ENCODE measurements at regions not wholly inside any gene's neighbourhood (a gene's known extent, or its start where the extent isn't known, plus 50 kb on each side); places are given as distances from the start of the nearest gene placed in this dataset.
A peak's percentile ranks its signal among the peaks of the same experiment; 100 is the strongest.

DNA sequence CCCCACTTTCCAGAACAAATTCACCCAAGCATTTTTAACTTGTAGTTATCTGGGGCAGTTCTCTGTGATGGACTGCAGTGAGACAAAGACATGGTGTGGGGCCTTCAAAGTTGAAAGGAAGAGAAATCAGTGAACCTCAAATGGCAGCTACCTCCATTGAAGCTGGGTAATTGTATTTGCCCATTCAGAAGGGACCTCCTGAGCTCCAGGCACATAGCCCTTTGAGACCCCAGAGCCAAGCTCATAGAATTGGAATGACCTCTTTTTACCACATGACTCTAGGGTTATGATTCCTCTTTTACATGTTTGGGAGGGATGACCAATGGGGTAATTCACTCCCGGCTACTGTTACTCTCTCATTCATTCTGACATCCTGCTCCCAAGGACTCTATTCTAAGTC lies 368.4 kb upstream of the ITGA1 start:
- no peak for DNase-seq

DNA sequence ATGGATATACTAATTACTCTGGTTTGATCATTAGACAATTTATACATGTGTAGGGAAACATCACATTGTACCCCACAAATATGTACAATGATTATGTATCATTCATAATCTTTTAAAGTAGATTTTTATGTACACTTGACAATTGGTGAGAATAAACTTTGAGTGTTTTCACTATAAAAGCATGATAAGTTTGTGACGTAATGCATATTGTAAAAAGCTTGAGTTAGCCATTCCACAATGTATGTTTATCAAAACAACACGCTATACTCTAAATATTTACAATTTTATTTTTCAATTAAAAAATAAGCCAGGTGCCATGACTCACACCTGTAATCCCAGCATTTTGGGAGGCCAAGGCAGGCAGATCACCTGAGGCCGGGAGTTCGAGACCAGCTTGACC lies 360.1 kb upstream of the ITGA1 start:
- DNase-seq: no peak

DNA sequence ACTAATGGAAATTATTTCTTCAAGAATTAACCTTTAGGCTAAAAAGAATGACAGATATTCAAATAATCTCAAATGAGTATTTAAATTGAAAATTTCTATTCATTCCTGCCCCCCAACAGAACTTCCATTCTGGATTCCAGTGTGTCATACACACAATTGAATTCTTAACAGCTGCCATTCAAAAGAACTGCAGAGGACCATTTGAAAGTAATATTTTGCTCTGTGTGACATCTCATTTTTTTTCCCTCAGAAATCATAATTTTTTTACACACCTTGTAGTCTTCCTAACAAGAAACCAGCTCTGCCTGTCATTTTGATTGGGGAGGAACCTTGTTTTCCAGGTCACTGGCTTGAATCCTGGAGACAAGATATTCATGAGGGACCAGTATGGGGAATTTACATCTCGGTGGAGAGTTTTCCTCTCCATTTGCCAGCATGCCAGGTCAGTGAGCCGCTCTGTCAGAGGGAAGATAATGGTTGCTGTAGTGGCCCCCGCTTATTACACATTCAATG lies 358.7 kb upstream of the ITGA1 start:
- DNase-seq: no peak

DNA sequence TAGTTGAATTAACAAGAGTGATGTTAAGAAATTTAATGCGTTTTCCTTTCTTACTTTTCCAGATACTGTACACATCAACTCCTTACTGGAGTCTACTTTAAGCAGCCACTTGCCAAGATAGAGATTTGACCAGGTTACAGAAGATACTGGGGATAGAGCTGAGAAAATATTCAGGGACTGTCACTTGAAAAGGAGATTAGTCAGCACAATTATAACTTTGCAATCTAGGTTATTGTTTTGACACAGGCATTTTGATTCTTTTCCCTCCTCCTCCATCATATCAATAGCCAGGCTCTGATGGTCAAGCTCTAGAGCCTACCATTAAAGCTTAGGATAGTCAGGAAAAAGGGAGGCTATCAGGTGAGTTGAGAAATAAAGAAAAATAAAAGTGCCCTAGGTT lies 345.9 kb upstream of the ITGA1 start:
- DNase-seq: no peak

DNA sequence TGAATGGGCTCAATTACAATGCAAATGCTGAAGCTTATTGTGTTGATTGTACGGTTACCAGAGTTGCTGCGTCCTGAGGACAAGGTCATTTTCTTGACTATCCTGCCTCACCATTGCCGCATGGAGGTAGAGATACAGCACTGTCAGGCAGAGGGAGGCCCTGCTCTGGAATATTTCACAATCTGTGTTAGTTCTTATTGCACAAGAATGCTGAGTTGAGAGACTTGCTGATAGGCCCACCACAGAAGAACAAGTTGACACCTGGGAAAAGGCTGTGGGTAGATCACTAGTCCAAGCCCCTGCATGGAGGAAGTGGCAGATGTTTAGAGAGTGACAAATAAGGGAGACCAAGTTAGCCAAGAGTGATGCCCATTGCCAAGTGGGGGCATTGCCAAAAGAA lies 344.5 kb upstream of the ITGA1 start:
- no peak for DNase-seq

DNA sequence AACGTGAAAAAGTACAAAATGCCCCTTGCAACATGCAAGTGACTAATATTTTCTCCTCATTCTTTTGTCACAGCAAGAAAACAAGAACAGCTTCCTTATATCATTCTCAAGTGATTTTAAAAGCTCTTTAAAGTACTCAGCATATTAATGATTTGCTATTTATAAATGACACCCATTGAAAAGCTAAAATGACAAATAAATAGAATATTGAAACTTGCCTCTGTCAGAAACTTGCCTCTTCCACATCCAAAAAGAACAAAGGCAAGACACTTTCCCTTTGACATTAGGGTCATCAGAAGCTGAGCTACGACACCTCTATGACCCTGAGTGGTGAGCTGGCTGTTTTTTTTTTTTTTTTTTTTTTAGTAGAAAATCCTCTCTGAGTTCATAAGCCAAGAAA lies 339.6 kb upstream of the ITGA1 start:
- no peak for DNase-seq

DNA sequence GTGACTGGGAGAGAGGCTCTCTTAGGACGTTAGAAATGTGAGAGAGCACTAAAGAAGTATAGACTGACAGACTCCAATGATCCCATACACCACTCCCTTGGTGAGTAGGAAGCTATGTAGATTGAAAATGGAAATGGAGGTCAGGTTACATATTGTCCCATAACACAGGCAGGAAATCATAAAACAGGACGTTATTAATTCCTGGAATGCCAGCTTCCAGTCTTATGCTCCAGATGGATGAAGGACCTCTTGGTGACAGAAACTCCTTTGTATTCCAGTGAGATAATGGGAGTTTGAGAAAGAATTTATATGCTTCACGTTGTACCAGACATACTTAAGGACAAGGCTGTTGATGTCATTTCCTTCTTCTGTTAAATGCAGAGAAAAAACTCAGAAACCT lies 338.2 kb upstream of the ITGA1 start:
- no peak for DNase-seq

DNA sequence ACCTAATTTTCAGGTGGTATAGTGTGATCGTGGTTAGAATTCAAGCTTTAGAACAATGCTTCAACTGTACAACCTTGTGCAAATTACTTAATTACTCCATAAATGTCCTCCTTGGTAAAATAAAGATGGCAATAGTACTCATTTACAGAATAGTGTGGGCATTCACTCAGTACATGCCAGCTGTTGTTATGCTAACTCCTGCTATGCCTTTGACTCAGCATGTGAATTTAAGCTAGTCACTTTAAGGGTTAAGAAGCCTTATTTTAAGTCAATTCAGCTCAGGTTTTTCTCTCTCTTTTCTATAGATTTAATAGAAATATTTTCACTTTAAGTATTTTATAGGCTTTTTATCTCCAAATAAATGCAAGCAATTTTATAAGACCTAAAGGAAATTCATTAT lies 335.6 kb upstream of the ITGA1 start:
- no peak for DNase-seq

DNA sequence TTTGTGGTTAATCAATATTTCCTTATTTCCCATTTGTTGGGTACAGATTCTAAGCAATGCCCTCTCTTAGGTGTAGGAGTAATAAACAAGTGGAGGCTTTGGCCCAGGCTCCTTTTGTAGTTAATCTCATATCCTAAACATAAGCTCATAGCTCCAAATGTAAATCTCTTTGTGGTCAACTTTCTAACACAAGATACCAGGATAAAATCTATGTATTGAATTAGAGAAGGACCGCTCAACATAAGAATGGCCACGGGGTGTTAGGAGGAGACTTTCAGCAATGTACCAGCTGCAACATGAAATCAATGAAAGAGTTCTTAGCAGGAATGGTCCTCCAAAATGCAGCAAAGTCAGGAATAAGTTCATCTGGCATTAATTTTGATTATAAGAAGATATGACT lies 334.5 kb upstream of the ITGA1 start:
- no peak for DNase-seq

DNA sequence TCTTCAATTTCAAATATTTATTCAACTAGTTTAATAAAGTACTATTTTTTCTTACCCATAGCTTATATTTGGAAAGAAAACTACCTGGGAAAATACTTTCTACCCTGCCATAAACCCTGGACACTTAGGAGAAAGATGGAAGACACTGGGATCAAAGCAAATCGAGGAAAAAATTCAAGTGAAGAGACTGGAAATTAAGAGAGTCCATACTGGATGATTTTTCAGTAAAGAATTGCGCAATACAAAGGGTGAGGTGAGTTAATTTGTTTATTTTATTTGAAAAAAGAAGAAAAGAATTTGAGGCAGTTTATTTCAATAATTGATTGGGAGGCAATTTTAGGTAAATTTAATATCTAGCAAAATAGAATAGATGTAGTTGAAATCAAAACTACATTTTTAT lies 331.8 kb upstream of the ITGA1 start:
- DNase-seq: no peak

DNA sequence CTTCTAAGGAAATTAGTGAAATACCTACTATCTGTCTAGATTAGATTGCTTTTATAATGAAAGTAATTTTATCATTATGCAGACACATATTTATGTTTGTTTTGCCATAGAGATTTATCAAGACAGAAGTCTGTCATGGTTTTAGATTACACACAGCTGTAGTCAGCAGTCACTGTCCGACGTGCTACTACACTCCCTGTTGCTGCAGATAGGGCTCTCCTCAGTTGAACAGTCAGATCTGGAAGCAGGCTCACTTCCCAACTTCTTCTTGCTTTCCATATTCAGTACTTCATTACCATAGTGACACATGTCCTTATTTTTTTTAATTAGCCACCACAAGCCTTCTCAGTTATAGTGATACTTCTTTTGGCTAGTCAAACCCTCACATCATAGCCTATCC lies 329.9 kb upstream of the ITGA1 start:
- no peak for DNase-seq

DNA sequence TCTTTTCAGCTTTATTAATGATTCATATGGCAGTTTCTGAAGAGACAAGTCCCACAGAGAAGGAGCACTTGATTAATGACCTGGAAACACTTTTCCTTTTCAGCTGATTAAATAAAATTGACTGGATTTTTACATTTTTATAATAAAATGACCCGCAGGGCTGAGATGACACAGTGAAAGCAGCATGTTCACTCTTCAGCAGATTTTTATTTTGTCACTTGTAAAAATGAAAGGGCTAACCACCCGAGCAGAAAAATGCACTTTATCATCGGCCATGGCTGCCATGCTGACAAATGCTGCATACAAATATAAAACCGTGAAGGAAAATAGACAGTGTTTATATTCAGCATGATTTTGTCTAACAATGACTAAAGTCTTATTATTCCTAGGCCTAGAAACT lies 321.6 kb upstream of the ITGA1 start:
- no peak for DNase-seq

DNA sequence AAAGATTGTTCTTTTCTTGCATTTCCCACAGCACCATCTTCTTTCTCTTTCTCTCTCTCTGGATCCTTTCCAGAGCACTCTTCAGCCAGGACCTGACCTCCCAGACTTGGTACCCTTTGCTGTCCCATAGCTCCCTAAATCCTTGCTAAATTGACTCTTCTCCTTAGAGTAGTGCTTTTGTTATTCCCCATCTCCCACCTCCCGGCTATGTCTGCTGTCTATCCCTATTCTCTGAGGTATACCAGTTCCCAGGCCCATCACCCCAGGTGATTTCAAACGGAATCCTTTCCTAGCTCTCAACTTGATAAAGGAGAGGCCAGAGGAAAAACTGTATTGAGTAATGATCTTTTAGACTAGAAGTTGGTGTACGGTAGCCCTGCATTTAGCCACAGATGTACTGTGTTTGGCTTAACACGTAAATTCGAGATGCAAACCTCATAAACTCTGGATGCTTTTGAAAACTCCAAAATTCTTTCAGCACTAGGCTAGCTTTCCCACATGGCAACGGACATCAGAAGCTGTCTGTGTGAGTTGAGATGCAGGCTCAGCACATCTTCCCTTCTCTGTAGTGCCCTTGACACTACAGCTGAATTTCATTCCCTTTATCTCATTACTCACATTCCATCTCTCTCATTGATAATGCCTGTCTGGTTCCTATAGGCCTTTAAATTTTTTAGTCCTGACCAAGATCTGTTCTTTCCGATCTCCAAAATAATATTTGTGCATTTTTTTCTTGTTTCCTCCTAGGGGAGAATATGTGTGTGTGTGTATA lies 320.8 kb upstream of the ITGA1 start:
- no peak for DNase-seq

DNA sequence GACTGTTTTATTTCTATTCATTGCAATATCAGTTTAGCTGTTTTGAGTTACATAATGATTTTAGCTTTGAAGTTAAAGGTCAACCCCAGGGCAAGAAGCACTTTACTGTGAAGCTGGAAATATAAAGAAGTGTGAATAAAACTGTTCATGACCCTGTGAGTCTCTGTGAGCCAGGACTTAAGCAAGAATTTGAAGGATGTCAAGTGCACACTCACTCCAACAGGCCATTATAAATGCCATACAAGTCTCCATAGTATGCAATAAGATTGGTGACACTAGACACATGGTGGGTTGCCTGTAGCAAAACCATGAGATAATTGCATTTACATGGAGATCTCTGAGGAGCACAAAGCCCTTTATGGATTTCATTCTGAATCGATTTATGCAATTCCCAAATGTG lies 318.7 kb upstream of the ITGA1 start:
- no peak for DNase-seq

DNA sequence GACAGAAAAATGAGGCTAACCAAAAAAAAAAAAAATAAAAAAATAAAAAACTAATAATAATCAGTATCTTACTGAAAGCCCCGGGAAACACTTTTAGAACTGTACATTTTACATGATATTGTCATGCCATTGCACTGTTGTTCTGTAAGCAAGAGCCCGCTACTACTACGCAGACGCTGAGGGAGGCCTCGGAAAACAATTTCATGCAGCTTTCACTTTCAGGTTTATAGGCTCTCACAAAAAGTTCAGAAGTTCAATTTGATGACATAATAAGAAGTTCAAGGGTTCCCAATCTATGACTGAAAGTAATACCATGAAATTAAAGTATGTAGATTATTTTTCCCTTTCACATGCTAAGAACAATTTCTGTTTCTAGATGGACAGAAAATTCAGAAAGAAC lies 318.3 kb upstream of the ITGA1 start:
- peak; percentile 12 for DNase-seq

DNA sequence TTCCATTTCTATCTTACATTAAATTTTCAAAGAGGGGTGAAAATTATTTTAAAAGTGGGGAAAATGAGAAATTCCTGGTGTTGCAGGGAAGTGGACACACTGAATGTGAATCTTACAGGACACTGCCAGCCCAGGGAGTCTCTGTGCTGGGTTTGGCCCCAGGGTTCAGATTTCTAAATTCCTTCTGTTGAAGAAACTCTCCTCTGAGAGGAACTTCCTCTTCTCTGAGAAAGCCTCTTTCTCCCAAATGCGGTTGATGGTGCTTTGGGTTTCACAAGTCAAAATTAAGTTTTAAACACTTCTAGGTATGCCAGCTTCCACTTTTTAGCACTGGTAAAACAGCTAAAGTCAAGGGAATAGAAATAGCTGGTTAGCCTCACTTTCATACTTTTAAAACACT lies 317.9 kb upstream of the ITGA1 start:
- DNase-seq: no peak

DNA sequence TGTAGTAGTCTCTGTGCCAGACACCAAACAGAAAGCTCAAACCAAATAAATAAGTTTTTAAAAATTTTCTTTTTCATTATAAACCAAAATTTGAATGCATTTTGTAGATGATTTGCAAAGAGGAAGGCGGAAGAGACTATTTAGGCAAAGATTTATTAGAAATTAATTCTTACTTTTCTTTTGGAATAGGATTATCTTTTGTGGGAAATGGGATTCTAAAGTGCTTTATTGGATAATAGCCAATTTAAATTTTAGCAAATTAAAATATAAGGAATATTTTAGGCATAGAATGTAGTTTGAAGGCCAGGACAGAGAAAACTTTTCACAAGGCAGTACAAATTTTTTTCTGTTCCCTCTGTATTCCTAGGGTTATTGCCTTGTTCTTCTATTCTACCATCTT lies 311.4 kb upstream of the ITGA1 start:
- DNase-seq: no peak

DNA sequence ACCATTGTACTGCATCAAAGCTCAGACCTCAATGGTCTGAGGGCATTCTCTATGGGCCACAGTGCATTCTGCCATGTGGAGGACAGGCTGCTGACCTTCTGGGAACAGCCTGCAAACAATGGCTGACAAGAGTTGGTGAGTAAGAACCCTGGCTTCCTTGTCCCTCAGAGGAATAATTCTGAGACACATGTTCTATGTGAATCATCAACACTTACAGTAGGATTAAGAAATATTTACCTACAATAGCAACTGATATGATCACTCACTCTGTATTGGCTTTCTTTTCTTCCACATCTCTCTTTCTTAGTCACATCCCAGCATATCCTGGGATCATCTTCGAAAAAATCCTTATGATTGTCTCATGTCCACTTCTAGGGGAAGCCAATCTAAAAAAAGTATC lies 306.5 kb upstream of the ITGA1 start:
- DNase-seq: no peak

DNA sequence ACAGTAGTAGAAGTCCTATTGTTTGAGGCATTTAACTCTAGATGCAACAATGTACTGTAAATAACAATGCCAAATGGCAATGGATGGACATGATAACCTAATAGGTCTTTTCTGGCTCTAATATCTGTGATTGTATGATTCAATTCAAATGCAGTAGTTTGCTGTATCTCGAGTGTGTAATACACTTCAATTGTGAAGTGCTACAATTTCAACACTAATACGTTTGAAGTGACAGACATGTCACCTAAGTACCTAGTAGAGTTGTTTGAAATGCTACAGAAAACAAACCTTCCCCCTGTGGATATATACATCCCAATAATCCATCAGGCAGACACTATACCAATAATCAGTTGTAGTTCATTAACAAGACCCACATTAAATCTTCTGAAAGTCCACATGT lies 305.9 kb upstream of the ITGA1 start:
- DNase-seq: no peak

DNA sequence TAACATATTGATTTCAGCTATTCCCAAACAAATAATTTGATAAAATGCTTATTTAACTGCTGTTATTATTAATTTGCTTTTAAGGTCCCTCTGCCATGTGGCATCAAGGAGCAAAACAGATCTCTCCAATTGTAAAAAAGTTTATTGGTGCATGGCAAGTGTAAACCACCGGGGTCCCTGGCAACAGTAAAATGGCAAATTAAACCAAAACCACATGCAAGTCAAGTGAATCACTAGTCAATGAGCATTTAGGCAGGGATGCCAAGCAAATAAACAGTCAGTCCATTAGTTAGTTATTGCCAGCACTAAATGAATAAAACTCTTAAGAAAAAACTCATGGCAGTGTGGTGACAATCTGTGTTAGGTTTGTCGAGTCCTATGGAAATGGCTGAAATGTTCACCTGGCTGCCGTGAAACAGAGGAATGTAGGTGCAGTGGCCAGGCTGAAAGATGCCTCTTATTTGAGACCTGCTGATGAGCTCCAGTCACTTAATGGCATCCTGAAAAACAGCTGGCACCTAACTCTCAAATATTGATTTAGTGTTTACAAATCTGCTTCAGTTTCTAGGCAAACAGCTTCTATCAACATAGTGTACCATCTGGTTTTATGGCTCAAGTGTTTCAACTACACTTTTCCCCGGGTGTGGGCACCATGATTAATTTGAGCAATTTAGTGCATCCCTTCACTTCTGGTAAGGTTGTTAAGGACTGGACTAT lies 296.5 kb upstream of the ITGA1 start:
- DNase-seq: no peak

DNA sequence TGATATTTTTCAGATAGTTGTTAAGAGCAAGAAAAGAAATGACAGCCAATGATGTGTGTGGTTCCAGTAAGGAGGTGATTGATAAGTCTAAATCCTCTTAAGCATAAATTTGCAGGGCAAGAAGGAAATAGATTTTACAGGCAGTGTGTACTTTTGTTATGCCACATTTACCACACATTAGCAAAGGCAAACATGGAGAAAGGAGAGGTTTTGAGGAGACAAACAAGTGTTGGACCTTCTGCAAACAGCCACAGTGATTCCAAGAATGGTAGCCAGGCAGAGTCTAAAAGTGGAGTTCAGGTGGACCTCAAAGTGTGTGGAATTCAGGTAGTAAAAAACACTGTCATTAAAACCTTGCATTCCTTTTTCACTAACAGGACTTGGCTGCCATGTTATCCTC lies 295.9 kb upstream of the ITGA1 start:
- DNase-seq: no peak

DNA sequence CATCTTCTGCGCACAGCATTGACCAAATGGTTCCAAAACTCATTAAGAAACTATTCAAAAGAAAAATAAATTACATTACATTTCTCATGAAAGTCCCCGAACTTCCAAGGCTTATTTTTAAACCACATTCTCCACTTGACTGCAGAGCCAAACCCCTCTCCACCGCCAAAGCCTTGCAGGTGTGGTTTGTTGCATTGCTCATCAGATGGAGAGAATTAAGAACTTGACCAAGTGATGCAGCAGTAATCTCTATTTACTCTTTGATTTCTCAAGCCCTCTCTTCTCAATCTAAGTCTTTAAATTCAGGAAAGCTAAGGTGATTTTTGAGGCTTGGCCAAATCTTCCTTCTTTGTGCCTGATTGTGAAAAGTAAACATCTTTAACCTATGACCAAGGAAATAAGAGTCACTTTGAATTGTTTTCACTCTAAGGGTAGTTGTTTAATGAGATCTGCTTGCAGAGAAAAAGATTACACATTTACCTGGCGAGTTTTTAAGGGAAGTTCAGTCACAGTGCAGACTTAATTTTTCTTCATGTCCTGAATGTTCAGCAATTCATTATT lies 290.5 kb upstream of the ITGA1 start:
- no peak for DNase-seq

DNA sequence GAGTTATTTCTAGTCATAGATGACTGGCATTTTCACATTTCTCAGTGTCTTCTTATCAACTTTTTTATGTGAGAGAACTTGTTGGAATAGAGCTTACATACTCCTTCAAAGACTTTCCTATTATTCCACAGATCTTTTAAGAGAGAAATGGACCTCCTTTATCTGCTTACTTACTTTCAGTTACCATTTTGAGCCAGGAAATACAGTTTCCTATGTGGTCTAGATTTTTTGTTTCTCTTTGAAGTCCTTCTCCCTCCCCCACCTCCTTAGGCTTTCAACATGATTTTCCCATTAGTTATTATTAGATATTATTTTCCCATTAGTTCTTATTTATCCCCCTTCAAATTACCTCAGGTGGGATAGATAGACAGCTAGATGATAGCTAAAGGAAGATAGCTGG lies 289.1 kb upstream of the ITGA1 start:
- no peak for DNase-seq

DNA sequence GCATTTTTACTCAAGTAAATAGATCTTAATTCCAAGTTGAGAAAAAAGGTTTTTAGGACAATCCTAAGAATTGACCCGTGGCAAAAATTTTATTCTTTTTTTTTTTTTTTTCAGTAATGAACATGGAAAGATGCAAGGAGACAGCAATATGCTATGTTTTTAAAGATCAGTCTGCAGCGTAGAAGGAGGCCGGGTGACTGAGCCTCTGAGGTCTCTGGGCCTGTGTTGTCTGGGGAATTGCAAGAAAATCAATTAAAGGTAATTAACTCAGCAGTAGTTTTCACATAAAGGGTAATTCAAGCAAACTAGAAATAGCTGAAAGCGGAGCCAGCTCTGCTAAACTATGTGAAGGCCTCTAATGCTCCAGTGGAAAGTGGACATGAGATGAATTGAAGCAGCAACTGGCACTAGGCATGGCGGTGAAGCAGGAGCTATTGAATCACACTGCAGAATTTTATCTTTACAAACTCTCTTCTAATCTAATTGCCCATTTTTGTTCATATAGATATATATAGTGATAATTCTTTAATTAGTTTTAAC lies 285.2 kb upstream of the ITGA1 start:
- DNase-seq: no peak
